Esophagus squamous epithelium (tissue), 4 donors: ENCODE measurements at regions not wholly inside any gene's neighbourhood (a gene's known extent, or its start where the extent isn't known, plus 50 kb on each side); places are given as distances from the start of the nearest gene placed in this dataset.

ENCODE experiments used
- CTCF ChIP-seq, 6 experiments: fragments of 450-650 bp in 4 of 6; fragments of 200-600 bp in 2 of 6; sonication (generic) in 2 of 6; IDR thresholded peaks; one replicate each; pipeline ENCODE4 v1.5.1; 2016 to 2019; ENCODE audit warnings: antibody characterized with exemption in 6 of 6, mild to moderate bottlenecking in 4 of 6, moderate library complexity in 4 of 6
- POLR2A ChIP-seq, 4 donors: fragments of 450-650 bp; IDR thresholded peaks; one replicate each; pipeline ENCODE4 v1.6.1; 2017; ENCODE audit warnings: antibody characterized with exemption in 4 of 4, mild to moderate bottlenecking in 4 of 4, moderate library complexity in 3 of 4

GRCh38 chr3:89042236-89042835, 65.1 kb upstream of the EPHA3 start:
- TF ChIP-seq CTCF (IDR thresholded peaks at IDR 0.05) (no peak), POLR2A (IDR thresholded peaks at IDR 0.05) (no peak)
